Calu3 (cell line): ENCODE measurements at regions not wholly inside any gene's neighbourhood (a gene's known extent, or its start where the extent isn't known, plus 50 kb on each side); places are given as distances from the start of the nearest gene placed in this dataset.

ENCODE experiments used
- BruUV-seq: library from RNA; stranded (reverse); fragments of 400-500 nt; replicated peaks from 2 replicates; lab custom pipeline; 2021; lab: Mats Ljungman, UMichigan
- CTCF ChIA-PET: fragments of 300-600 bp; sonication (Branson Sonifier 250); formaldehyde crosslinking; loops from one replicate; lab custom pipeline; 2022; ENCODE audit warnings: antibody characterized with exemption; lab: Charles Lee
- DNase-seq: peaks from one replicate; pipeline ENCODE4 v3.0.0; 2022
- H3K27ac Mint-ChIP-seq: one replicate; pipeline ENCODE4 v1.8.0; 2022; ENCODE audit warnings: mixed read lengths; ENCODE audit not compliant: unreplicated experiment
- H3K27me3 Mint-ChIP-seq: one replicate; pipeline ENCODE4 v1.8.0; 2022; ENCODE audit warnings: mixed read lengths; ENCODE audit not compliant: unreplicated experiment
- H3K36me3 Mint-ChIP-seq: one replicate; pipeline ENCODE4 v1.8.0; 2022; ENCODE audit warnings: mild to moderate bottlenecking, moderate library complexity, mixed read lengths; ENCODE audit not compliant: insufficient read depth, unreplicated experiment
- H3K4me1 Mint-ChIP-seq: one replicate; pipeline ENCODE4 v1.8.0; 2022; ENCODE audit warnings: mild to moderate bottlenecking, low read depth, mixed read lengths; ENCODE audit not compliant: unreplicated experiment
- H3K4me3 Mint-ChIP-seq: one replicate; pipeline ENCODE4 v1.8.0; 2022; ENCODE audit warnings: mild to moderate bottlenecking, low read depth, moderate library complexity, mixed read lengths; ENCODE audit not compliant: unreplicated experiment
- H3K9me3 Mint-ChIP-seq: one replicate; pipeline ENCODE4 v1.8.0; 2022; ENCODE audit warnings: low read depth, mixed read lengths; ENCODE audit not compliant: unreplicated experiment
- CTCF ChIP-seq: fragments of 200-600 bp; IDR thresholded peaks from one replicate; pipeline ENCODE4 v1.8.0; 2022; ENCODE audit warnings: antibody characterized with exemption; ENCODE audit not compliant: unreplicated experiment
- intact Hi-C: fragments of 100-400 bp; cut with micrococcal nuclease; formaldehyde crosslinking; loops from one replicate; pipeline ENCODE4 v1.10.0; 2022; ENCODE audit not compliant: unreplicated experiment

GRCh38 chr5:82766206-82766605 is 311.0 kb downstream of the TMEM167A start:
- DNase-seq, result no peak
- Mint-ChIP-seq H3K27ac (no peak overlapping the region), H3K4me3 (no peak overlapping the region), H3K9me3 (no peaks in the 10 kb centered on the region), H3K36me3 (no peaks in the 10 kb centered on the region), H3K27me3 (no peaks in the 10 kb centered on the region), H3K4me1 (no peaks in the 10 kb centered on the region)
- CTCF ChIA-PET, result no interaction called here
- intact Hi-C loops, result no loop called here
- BruUV-seq, result no TSS peak
- no peak for TF ChIP-seq CTCF

GRCh38 chr5:82765765-82766164 is 311.4 kb downstream of the TMEM167A start:
- no peak overlapping the region for H3K4me3 Mint-ChIP-seq
- no peaks in the 10 kb centered on the region for H3K27me3 Mint-ChIP-seq
- DNase-seq, result no peak
- no peaks in the 10 kb centered on the region for H3K9me3 Mint-ChIP-seq
- CTCF ChIA-PET, result no interaction called here
- H3K4me1 Mint-ChIP-seq, result no peaks in the 10 kb centered on the region
- no TSS peak for BruUV-seq
- intact Hi-C loops, result no loop called here
- no peak for TF ChIP-seq CTCF
- no peak overlapping the region for H3K27ac Mint-ChIP-seq
- no peaks in the 10 kb centered on the region for H3K36me3 Mint-ChIP-seq

DNA sequence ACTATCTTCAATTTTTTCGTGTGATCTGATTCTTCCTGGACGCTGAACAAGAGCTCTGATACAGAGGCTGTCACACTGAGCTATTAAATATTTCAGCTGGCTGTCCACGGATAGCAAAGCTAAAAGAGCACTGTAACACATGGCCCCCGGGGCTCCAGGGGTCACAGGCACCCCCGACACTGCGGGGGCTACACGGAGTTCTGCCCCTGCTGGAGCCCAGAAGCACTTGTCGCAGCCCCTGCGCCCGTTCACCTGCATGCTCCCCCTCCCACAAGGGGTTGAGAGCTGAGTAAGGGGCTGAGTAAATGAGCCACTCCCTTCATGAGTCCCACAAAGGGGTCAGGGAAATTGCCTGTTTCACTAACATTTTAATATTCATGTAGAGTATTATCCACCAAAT is 316.3 kb downstream of the TMEM167A start:
- H3K27ac Mint-ChIP-seq, result no peak overlapping the region
- no peaks in the 10 kb centered on the region for H3K4me1 Mint-ChIP-seq
- no peaks in the 10 kb centered on the region for H3K9me3 Mint-ChIP-seq
- DNase-seq, result no peak
- no peaks in the 10 kb centered on the region for H3K36me3 Mint-ChIP-seq
- H3K27me3 Mint-ChIP-seq, result no peaks in the 10 kb centered on the region
- BruUV-seq, result no TSS peak
- intact Hi-C loops, result no loop called here
- no peak overlapping the region for H3K4me3 Mint-ChIP-seq
- CTCF ChIA-PET, result no interaction called here
- no peak for TF ChIP-seq CTCF

DNA sequence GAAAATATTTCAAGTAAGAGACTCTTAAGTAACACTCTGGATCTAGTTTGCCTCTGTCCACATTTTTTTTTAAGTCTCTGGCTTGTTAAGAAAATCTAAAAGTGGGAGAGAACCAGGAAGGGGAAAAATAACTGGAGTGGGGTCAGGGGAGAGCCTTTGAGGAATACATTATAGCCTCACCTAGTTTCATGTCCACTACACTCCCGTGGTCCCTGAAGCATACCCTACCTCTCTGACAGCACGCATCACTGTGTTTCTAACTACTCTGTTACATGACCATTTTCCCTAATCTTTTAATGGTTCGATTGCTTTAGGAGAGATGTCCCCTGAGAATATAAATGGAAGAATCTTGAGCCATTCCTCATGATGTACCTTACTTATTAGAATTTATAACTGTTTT is 318.3 kb downstream of the TMEM167A start:
- no peaks in the 10 kb centered on the region for H3K9me3 Mint-ChIP-seq
- TF ChIP-seq CTCF, result no peak
- no peak overlapping the region for H3K27ac Mint-ChIP-seq
- no TSS peak for BruUV-seq
- intact Hi-C loops, result no loop called here
- no peak for DNase-seq
- H3K4me3 Mint-ChIP-seq, result no peak overlapping the region
- H3K27me3 Mint-ChIP-seq, result no peaks in the 10 kb centered on the region
- H3K36me3 Mint-ChIP-seq, result no peaks in the 10 kb centered on the region
- no peaks in the 10 kb centered on the region for H3K4me1 Mint-ChIP-seq
- CTCF ChIA-PET, result no interaction called here

DNA sequence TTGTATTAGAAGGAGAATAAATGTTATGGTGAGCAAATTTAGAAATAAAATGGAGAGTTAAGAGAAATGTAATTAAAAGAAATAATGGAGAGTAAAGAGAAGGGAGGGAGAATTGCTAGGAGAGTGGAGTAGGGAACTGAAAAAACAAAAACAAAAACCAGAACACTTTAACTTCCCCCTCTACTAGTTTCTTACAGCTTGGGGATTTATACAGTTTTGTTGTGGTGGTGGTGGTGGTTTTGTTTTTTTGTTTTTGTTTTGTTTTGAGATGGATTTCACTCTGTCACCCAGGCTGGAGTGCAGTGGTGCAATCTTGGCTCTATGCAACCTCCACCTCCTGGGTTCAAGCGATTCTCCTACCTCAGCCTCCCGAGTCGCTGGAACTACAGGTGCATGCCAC is 322.4 kb downstream of the TMEM167A start:
- no peak for DNase-seq
- Mint-ChIP-seq H3K4me1 (no peaks in the 10 kb centered on the region), H3K27me3 (no peaks in the 10 kb centered on the region), H3K27ac (no peak overlapping the region), H3K4me3 (no peak overlapping the region), H3K9me3 (peaks cover 3% of the 10 kb centered on the region), H3K36me3 (no peaks in the 10 kb centered on the region)
- no TSS peak for BruUV-seq
- CTCF ChIA-PET, result no interaction called here
- TF ChIP-seq CTCF, result no peak
- intact Hi-C loops, result no loop called here
